ENCODE measurements at regions not wholly inside any gene's neighbourhood (a gene's known extent, or its start where the extent isn't known, plus 50 kb on each side); places are given as distances from the start of the nearest gene placed in this dataset.

DNA sequence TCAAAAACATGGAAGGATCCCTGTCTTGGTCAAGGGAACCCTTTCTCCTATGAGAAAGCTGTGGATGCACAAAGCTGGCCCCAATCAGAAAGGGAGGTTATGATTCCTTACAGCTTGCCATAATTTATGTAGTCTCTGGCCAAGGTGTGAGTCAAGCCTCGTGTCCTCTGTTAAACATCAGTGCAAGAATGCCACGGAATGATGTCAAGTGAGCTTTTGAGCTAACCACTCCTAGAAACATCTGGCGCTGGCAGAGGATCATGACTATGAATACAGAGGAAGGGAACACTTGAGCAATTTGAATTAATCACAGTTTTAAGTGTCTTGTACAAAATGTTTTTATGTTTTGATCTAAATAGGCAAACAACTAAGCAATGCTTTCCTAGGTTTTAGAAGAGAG lies 51.5 kb upstream of the RAP2C start:
- DNase-seq (ENCODE audit: low read depth), result peak; percentile 18
- TF ChIP-seq, protein P1, sequence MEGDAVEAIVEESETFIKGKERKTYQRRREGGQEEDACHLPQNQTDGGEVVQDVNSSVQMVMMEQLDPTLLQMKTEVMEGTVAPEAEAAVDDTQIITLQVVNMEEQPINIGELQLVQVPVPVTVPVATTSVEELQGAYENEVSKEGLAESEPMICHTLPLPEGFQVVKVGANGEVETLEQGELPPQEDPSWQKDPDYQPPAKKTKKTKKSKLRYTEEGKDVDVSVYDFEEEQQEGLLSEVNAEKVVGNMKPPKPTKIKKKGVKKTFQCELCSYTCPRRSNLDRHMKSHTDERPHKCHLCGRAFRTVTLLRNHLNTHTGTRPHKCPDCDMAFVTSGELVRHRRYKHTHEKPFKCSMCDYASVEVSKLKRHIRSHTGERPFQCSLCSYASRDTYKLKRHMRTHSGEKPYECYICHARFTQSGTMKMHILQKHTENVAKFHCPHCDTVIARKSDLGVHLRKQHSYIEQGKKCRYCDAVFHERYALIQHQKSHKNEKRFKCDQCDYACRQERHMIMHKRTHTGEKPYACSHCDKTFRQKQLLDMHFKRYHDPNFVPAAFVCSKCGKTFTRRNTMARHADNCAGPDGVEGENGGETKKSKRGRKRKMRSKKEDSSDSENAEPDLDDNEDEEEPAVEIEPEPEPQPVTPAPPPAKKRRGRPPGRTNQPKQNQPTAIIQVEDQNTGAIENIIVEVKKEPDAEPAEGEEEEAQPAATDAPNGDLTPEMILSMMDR (conservative IDR thresholded peaks at IDR 0.05; ENCODE audit: low read depth, low read length), result no peak
- no peak overlapping the region for H3K4me3 ChIP-seq (ENCODE audit: low read depth, low read length)

DNA sequence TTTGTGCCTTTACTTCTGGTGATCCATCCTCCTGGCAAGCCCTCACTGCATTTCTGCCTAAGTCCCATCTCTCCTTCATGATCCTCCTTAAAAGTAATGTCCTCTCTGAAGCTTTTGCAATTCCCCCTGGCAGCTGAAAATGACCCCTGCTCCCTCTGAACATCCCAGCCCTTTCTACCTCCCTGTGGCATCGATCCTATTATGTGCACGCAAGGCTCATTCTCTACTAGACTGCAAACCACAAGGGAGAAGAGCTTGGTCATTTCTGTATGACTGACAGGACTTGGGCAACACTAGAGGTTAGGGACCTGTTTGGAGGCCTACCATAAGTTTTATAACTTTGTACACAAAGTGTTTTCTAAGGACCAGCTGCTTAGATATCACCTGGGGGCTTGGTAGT lies 50.8 kb upstream of the RAP2C start:
- TF ChIP-seq, protein P1 (conservative IDR thresholded peaks at IDR 0.05; ENCODE audit: low read depth, low read length), result no peak
- no peak for DNase-seq (ENCODE audit: low read depth)
- no peak overlapping the region for H3K4me3 ChIP-seq (ENCODE audit: low read depth, low read length)
